ENCODE measurements at regions not wholly inside any gene's neighbourhood (a gene's known extent, or its start where the extent isn't known, plus 50 kb on each side); places are given as distances from the start of the nearest gene placed in this dataset.

GRCh38 chr2:105682401-105682800 is 62.3 kb upstream of the NCK2 start:
- TF ChIP-seq CTCF (conservative IDR thresholded peaks at IDR 0.05; ENCODE audit: low read depth, low read length) (no peak), EZH2 (IDR thresholded peaks at IDR 0.05; ENCODE audit: borderline replicate concordance, low read depth, low read length, poor library complexity, severe bottlenecking) (no peak)
